ENCODE measurements at regions not wholly inside any gene's neighbourhood (a gene's known extent, or its start where the extent isn't known, plus 50 kb on each side); places are given as distances from the start of the nearest gene placed in this dataset.
"Not testable (repeated sequence)": the region's sequence is repeated elsewhere in the genome, so short reads cannot be mapped to it uniquely, and the experiment has no call there.

GRCh38 chr2:193154076-193154475, 959.3 kb upstream of the TMEFF2 start:
- no peaks in the 10 kb centered on the region for H3K4me1 Mint-ChIP-seq (ENCODE audit: low read depth)
- no peak overlapping the region for H3K27ac Mint-ChIP-seq
- H3K36me3 Mint-ChIP-seq, result no peaks in the 10 kb centered on the region
- H3K27me3 Mint-ChIP-seq, result no peaks in the 10 kb centered on the region
- no peaks in the 10 kb centered on the region for H3K9me3 Mint-ChIP-seq (ENCODE audit: low read depth)
- no peak overlapping the region for H3K4me3 Mint-ChIP-seq

GRCh38 chr2:193153576-193153975, 958.8 kb upstream of the TMEFF2 start:
- H3K27ac Mint-ChIP-seq, result no peak overlapping the region

GRCh38 chr2:193142467-193142866, 947.7 kb upstream of the TMEFF2 start:
- not testable (repeated sequence) for H3K9me3 Mint-ChIP-seq (ENCODE audit: low read depth); H3K27me3 Mint-ChIP-seq; H3K4me1 Mint-ChIP-seq (ENCODE audit: low read depth); H3K27ac Mint-ChIP-seq; H3K4me3 Mint-ChIP-seq; H3K36me3 Mint-ChIP-seq

More at GRCh38 chr2:193153576-193153975, 958.8 kb upstream of the TMEFF2 start:
- H3K4me1 Mint-ChIP-seq (ENCODE audit: low read depth), result no peaks in the 10 kb centered on the region
- H3K4me3 Mint-ChIP-seq, result no peak overlapping the region
- H3K36me3 Mint-ChIP-seq, result no peaks in the 10 kb centered on the region
- no peaks in the 10 kb centered on the region for H3K27me3 Mint-ChIP-seq
- H3K9me3 Mint-ChIP-seq (ENCODE audit: low read depth), result no peaks in the 10 kb centered on the region

DNA sequence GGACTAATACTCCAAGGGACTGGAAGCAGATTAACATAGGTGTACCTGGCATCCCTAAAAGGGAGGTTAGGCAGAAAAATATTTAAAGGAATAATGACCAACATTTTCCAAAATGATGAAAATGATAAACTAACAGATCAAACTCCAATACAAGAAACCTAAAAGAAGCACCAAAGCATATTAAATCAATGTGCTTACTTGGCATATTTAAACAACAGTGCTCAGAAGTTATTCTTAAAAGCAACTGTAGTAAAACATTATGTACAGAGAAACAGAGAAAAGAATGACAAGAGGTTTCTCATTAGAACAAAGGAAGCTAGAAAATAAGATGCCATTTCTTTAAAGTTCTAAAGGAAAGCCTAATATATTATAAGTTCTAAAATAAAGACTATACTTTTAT, 947.3 kb upstream of the TMEFF2 start:
- no peaks in the 10 kb centered on the region for H3K27me3 Mint-ChIP-seq
- H3K27ac Mint-ChIP-seq, result no peak overlapping the region
- H3K36me3 Mint-ChIP-seq, result no peaks in the 10 kb centered on the region
- peaks cover 5% of the 10 kb centered on the region for H3K9me3 Mint-ChIP-seq (ENCODE audit: low read depth)
- H3K4me3 Mint-ChIP-seq, result no peak overlapping the region
- no peaks in the 10 kb centered on the region for H3K4me1 Mint-ChIP-seq (ENCODE audit: low read depth)

DNA sequence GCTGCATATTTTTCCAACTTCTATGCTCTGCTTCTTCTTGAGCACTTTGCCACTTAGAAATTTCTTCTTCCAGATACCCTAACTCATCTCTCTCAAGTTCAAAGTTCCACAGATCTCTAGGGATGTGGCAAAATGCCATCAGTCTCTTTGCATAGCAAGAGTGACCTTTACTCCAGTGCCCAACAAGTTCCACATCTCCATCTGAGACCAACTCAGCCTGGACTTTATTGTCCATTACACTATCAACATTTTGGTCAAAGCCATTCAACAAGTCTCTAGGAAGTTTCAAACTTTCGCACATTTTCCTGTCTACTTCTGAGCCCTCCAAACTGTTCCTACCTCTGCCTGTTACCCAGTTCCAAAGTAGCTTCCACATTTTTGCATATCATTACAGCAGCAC, 946.2 kb upstream of the TMEFF2 start:
- H3K4me3 Mint-ChIP-seq; H3K27ac Mint-ChIP-seq; H3K36me3 Mint-ChIP-seq; H3K4me1 Mint-ChIP-seq (ENCODE audit: low read depth); H3K9me3 Mint-ChIP-seq (ENCODE audit: low read depth); H3K27me3 Mint-ChIP-seq: not testable (repeated sequence)

DNA sequence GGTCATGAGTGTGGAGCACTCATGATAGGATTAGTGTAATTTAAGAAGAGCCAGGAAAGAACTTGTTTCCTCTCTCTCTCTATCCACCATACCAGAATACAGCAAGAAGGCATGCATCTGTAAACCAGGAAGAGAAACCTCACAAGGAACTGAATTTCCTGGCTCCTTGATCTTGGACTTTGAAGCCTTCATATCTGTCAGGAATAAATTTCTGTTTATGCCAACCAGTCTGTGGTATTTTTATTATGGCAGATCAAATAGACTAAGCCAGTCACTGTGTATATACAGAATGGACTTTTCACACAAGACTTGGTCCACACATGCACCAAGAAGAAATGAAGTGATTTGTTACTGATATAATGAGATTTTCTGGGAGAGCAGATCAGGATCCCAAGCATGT, 930.1 kb upstream of the TMEFF2 start:
- H3K4me3 Mint-ChIP-seq, result no peak overlapping the region
- H3K9me3 Mint-ChIP-seq (ENCODE audit: low read depth), result no peaks in the 10 kb centered on the region
- no peaks in the 10 kb centered on the region for H3K4me1 Mint-ChIP-seq (ENCODE audit: low read depth)
- H3K27me3 Mint-ChIP-seq, result no peaks in the 10 kb centered on the region
- H3K27ac Mint-ChIP-seq, result no peak overlapping the region
- H3K36me3 Mint-ChIP-seq, result no peaks in the 10 kb centered on the region

GRCh38 chr2:193114827-193115226, 920.1 kb upstream of the TMEFF2 start:
- H3K4me1 Mint-ChIP-seq (ENCODE audit: low read depth), result no peaks in the 10 kb centered on the region
- no peaks in the 10 kb centered on the region for H3K36me3 Mint-ChIP-seq
- H3K27ac Mint-ChIP-seq, result no peak overlapping the region
- no peak overlapping the region for H3K4me3 Mint-ChIP-seq
- H3K9me3 Mint-ChIP-seq (ENCODE audit: low read depth), result no peaks in the 10 kb centered on the region
- no peaks in the 10 kb centered on the region for H3K27me3 Mint-ChIP-seq

DNA sequence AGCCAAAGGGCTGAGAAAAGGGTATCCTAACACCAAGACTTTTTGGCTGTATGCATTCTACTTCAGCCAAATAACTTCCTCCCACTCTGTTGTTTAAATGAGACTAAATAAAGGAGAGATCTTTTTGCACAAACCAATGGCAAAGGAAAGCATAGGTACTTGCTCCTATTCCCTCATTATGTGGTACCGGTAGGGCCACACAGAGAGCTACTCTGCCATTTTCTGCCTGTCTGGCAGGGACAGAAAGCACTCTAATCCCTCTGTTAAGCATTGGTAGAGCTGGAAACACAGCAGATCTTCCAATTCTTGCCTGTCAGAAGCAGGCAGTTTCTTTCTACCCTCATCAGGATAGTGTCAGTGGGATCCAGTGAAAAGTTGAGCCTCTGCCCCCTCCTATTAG, 918.3 kb upstream of the TMEFF2 start:
- Mint-ChIP-seq H3K36me3 (no peaks in the 10 kb centered on the region), H3K4me1 (ENCODE audit: low read depth) (no peaks in the 10 kb centered on the region), H3K4me3 (no peak overlapping the region), H3K27ac (no peak overlapping the region), H3K27me3 (no peaks in the 10 kb centered on the region), H3K9me3 (ENCODE audit: low read depth) (no peaks in the 10 kb centered on the region)

- no peak overlapping the region for H3K27ac Mint-ChIP-seq
- peaks cover 1% of the 10 kb centered on the region for H3K9me3 Mint-ChIP-seq (ENCODE audit: low read depth)
- H3K4me3 Mint-ChIP-seq, result no peak overlapping the region
- H3K4me1 Mint-ChIP-seq (ENCODE audit: low read depth), result no peaks in the 10 kb centered on the region
- no peaks in the 10 kb centered on the region for H3K27me3 Mint-ChIP-seq
- H3K36me3 Mint-ChIP-seq, result no peaks in the 10 kb centered on the region
These were observed 908.3 kb upstream of the TMEFF2 start for GRCh38 chr2:193103064-193103463.

DNA sequence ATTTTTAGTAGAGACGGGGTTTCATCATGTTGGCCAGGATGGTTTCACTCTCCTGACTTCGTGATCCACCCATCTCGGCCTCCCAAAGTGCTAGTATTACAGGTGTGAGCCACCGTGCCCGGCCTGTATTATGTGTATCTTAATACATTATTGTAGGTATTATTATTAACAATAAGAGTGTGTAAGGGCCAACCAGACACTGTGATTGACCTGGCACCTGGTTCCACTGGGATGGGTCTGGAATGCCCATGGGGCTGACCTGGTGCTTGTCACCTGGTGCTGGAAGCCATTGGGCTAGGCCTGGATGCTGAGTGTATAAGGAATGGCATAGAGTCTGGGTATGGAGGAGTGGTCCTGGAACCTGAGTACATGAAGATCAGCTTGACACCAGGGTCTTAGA, 906.9 kb upstream of the TMEFF2 start:
- H3K27ac Mint-ChIP-seq, result no peak overlapping the region
- H3K4me1 Mint-ChIP-seq (ENCODE audit: low read depth), result no peaks in the 10 kb centered on the region
- H3K9me3 Mint-ChIP-seq (ENCODE audit: low read depth), result peaks cover 4% of the 10 kb centered on the region
- no peak overlapping the region for H3K4me3 Mint-ChIP-seq
- H3K36me3 Mint-ChIP-seq, result no peaks in the 10 kb centered on the region
- no peaks in the 10 kb centered on the region for H3K27me3 Mint-ChIP-seq

- no peaks in the 10 kb centered on the region for H3K9me3 Mint-ChIP-seq (ENCODE audit: low read depth)
- H3K27me3 Mint-ChIP-seq, result no peaks in the 10 kb centered on the region
- H3K4me1 Mint-ChIP-seq (ENCODE audit: low read depth), result no peaks in the 10 kb centered on the region
- H3K27ac Mint-ChIP-seq, result no peak overlapping the region
- H3K36me3 Mint-ChIP-seq, result no peaks in the 10 kb centered on the region
- no peak overlapping the region for H3K4me3 Mint-ChIP-seq
These were observed 893.3 kb upstream of the TMEFF2 start for GRCh38 chr2:193088026-193088425.

DNA sequence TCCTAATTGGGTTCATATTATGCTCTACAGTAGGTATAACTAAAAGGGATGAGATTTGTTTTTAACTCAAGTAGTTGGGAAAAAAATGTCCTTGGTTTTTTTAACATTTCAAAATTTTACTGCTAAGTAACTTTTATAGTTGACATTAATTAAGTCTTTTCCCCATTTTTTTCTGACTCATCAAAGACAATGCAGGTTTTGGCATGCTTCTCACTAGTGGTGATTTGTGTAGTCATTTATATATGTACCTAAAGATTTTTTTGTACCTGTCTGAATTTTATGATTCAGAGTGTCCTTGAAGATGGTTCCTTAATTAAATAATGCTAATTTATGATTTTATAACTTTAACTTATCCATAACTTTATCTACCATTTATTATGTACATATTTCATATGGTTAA, 882.3 kb upstream of the TMEFF2 start:
- no peak overlapping the region for H3K4me3 Mint-ChIP-seq
- no peaks in the 10 kb centered on the region for H3K4me1 Mint-ChIP-seq (ENCODE audit: low read depth)
- no peaks in the 10 kb centered on the region for H3K27me3 Mint-ChIP-seq
- H3K9me3 Mint-ChIP-seq (ENCODE audit: low read depth), result no peaks in the 10 kb centered on the region
- H3K27ac Mint-ChIP-seq, result no peak overlapping the region
- no peaks in the 10 kb centered on the region for H3K36me3 Mint-ChIP-seq

- Mint-ChIP-seq H3K4me3 (no peak overlapping the region), H3K27ac (no peak overlapping the region), H3K36me3 (no peaks in the 10 kb centered on the region), H3K27me3 (no peaks in the 10 kb centered on the region), H3K4me1 (ENCODE audit: low read depth) (no peaks in the 10 kb centered on the region), H3K9me3 (ENCODE audit: low read depth) (no peaks in the 10 kb centered on the region)
These were observed 880.2 kb upstream of the TMEFF2 start for GRCh38 chr2:193074933-193075332.

- H3K27me3 Mint-ChIP-seq, result no peaks in the 10 kb centered on the region
These were observed 877.9 kb upstream of the TMEFF2 start for GRCh38 chr2:193072647-193073046.

DNA sequence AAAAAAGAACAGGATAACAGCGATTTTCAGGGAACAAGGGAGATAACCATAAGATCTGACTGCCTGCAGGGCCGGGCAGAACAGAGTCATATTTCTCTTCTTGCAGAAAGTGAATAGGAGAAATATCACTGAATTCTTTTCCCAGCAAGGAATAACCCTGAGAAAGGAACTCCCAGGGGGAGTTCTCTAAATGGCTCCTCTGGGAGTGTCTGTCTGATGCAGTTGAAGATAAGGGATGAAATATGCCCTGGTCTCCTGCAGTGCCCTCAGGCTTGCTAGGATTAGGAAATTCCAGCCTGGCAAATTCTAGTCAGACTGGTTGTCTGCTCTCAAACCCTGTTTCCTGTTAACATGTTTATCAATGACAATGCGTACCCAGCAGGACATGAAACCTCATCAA, 830.8 kb upstream of the TMEFF2 start:
- H3K36me3 Mint-ChIP-seq; H3K27ac Mint-ChIP-seq; H3K27me3 Mint-ChIP-seq; H3K4me1 Mint-ChIP-seq (ENCODE audit: low read depth); H3K4me3 Mint-ChIP-seq: not testable (repeated sequence)
- H3K9me3 Mint-ChIP-seq (ENCODE audit: low read depth), result peaks cover 13% of the 10 kb centered on the region

More at GRCh38 chr2:193072647-193073046, 877.9 kb upstream of the TMEFF2 start:
- Mint-ChIP-seq H3K36me3 (no peaks in the 10 kb centered on the region), H3K4me3 (no peak overlapping the region), H3K9me3 (ENCODE audit: low read depth) (peaks cover 4% of the 10 kb centered on the region), H3K4me1 (ENCODE audit: low read depth) (no peaks in the 10 kb centered on the region), H3K27ac (no peak overlapping the region)

DNA sequence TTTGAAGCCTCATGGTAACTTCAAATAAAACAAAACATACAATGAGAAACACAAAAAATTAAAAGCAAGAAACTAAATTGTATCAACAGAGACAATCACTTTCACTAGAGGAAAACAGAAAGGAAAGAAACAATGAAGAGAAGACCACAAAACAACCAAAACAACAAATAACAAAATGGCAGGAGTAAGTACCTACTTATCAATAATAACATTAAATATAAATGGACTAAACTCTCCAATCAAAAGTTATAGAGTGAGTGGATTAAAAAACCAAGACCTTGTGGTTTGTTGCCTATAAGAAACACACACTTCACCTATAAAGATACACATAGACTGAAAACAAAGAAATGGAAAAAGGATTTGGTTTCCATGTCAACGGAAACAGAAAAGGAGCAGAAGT, 830.1 kb upstream of the TMEFF2 start:
- Mint-ChIP-seq H3K27ac (no peak overlapping the region), H3K9me3 (ENCODE audit: low read depth) (peaks cover 13% of the 10 kb centered on the region), H3K36me3 (no peaks in the 10 kb centered on the region), H3K4me1 (ENCODE audit: low read depth) (no peaks in the 10 kb centered on the region), H3K4me3 (no peak overlapping the region), H3K27me3 (no peaks in the 10 kb centered on the region)

DNA sequence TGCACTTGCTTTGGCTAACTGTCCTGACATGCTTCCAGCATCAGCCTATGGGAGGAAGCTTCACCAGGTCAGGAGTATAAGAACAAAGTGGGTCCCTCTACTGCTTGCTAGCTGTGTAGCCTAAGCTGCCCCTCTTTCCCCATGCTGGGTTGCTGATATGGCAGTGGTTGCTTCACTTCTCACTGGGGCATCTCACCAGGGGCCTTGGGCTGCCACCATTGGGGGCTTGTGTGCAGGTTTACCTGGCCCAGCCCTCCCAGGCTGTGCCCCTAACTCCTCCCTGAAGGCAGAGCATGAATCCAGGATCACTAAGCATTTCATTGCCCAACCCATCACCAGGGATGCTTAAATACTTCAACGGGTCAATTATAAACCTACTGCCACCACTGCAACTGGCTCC, 817.1 kb upstream of the TMEFF2 start:
- Mint-ChIP-seq H3K4me1 (ENCODE audit: low read depth) (no peaks in the 10 kb centered on the region), H3K27me3 (no peaks in the 10 kb centered on the region), H3K36me3 (no peaks in the 10 kb centered on the region), H3K4me3 (no peak overlapping the region), H3K9me3 (ENCODE audit: low read depth) (no peaks in the 10 kb centered on the region), H3K27ac (no peak overlapping the region)

Data from activated naive CD8-positive, alpha-beta T cell (primary cell).